Astrocyte of the cerebellum (primary cell): ENCODE measurements at regions not wholly inside any gene's neighbourhood (a gene's known extent, or its start where the extent isn't known, plus 50 kb on each side); places are given as distances from the start of the nearest gene placed in this dataset.
A peak's percentile ranks its signal among the peaks of the same experiment; 100 is the strongest.

ENCODE experiments used
- DNase-seq: peaks from one replicate; pipeline ENCODE4 v3.0.0-alpha.2; 2011; ENCODE audit warnings: low read depth
- H3K4me3 ChIP-seq: 2 replicates; pipeline ENCODE4 v1.5.1; 2011; ENCODE audit warnings: mild to moderate bottlenecking, low read depth, low read length, moderate library complexity
- in situ Hi-C: cut with HindIII; loops from 2 replicates; pipeline ENCODE4 v1.10.0; 2017; ENCODE audit warnings: low sequenced_read_pairs
- TF ChIP-seq, protein P1 (sequence below): IDR thresholded peaks from 2 replicates; pipeline ENCODE4 v1.5.1; 2012; ENCODE audit warnings: low read length, low read depth, moderate library complexity, mild to moderate bottlenecking; ENCODE audit errors: missing control alignments

DNA sequence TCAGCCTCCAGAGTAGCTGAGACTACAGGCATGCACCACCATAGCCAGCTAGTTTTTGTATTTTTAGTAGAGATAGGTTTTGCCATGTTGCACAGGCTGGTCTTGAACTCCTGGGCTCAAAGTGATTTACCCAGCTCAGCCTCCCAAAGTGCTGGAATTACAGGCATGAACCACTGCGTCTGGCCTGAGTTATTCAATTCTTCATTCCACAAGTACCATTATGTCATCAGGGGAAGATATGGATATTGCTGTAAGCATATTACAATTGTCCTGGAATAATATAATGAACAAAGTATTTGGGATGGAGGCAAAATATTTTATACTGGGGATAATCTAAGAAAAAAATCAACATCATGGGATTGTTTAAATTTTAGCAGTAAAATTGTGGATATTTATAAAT, 646.0 kb upstream of the SLITRK6 start:
- no peak for DNase-seq
- TF ChIP-seq, protein P1, sequence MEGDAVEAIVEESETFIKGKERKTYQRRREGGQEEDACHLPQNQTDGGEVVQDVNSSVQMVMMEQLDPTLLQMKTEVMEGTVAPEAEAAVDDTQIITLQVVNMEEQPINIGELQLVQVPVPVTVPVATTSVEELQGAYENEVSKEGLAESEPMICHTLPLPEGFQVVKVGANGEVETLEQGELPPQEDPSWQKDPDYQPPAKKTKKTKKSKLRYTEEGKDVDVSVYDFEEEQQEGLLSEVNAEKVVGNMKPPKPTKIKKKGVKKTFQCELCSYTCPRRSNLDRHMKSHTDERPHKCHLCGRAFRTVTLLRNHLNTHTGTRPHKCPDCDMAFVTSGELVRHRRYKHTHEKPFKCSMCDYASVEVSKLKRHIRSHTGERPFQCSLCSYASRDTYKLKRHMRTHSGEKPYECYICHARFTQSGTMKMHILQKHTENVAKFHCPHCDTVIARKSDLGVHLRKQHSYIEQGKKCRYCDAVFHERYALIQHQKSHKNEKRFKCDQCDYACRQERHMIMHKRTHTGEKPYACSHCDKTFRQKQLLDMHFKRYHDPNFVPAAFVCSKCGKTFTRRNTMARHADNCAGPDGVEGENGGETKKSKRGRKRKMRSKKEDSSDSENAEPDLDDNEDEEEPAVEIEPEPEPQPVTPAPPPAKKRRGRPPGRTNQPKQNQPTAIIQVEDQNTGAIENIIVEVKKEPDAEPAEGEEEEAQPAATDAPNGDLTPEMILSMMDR = no peak

DNA sequence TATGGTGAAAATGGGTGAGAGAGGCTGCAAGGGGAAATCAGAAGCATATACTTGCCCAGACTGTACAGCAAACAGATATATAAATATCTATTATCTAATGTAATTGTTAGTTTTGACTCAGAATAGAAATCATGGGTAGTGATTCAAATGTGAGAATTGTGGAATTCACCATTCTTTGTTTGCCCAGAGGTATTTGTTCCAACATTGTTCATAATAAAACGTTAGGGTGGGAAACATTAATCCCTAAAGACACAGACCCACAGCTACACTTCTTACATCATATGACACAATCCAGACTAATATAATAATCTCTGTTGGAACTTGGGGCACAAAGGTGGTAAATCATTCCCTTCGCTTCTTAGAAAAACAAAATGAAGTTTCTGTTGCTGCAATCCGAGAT, 646.5 kb upstream of the SLITRK6 start:
- in situ Hi-C loops = no loop called here
- no peak overlapping the region for H3K4me3 ChIP-seq
- TF ChIP-seq, protein P1 = no peak
- peak; percentile 11 for DNase-seq

More for the DNA sequence above, 646.0 kb upstream of the SLITRK6 start:
- in situ Hi-C loops = no loop called here
- no peak overlapping the region for H3K4me3 ChIP-seq

DNA sequence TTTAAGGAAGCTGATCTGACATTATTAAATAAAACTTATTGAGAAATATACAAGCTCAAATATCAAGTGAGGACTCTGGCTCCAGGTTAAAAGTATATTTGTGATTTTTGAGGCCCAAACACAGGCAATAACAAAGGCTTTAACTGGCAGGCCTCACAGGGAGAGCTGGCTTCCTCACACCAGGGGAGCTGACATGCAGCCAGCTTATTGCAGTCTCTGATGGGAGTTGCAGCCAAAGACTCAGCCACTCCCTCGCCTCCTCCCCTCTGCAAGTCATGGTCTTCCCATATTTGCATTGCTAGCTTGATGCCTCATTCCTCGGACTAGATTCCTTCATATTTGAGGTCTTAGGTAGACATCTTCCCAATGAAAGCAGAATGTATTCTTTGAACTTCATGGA, 647.1 kb upstream of the SLITRK6 start:
- in situ Hi-C loops = no loop called here
- no peak overlapping the region for H3K4me3 ChIP-seq
- TF ChIP-seq, protein P1 = no peak
- DNase-seq = peak; percentile 93

DNA sequence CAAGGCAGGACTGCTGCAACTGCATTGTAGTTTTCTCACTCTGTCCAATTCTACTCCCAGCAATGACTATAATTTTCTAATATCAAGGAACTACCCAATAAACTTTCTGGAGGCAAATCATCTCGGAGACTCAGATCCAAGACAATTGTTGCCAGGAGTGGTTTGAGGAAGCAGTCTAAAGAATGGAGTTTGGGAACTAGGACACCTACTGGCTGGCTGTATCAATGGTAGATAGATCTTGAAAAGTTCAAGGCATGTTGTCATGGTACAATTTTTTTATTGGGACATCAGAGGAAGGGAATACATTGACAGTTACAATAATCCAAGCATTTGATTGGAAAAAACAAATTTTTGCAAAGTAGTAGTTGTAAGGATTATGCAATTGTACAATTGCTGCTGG, 648.3 kb upstream of the SLITRK6 start:
- H3K4me3 ChIP-seq = no peak overlapping the region
- TF ChIP-seq, protein P1 = no peak
- DNase-seq = no peak
- in situ Hi-C loops = no loop called here

DNA sequence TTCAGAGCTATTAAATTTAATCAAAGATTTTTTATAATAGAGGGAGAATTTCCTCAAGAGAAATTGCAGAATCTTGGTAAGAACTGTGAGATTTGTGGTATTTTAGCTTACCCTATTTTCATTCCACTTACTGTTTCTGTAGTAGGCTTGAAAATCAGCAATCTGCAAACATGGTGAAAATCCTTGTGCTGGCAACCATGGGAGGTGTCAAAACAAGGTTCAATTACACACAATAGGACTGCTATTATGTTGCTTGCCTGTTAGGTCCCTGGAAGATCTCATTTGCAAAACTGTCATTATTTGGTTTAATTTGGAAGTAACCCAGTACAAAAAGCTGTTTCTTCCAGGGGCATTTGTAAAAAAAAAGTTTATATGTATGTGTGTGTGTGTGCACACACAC, 662.8 kb upstream of the SLITRK6 start:
- in situ Hi-C loops = loop anchor here (25.0 kb wide), 1 partner anchor 475 kb away; no protein-coding TSS in a partner anchor

DNA sequence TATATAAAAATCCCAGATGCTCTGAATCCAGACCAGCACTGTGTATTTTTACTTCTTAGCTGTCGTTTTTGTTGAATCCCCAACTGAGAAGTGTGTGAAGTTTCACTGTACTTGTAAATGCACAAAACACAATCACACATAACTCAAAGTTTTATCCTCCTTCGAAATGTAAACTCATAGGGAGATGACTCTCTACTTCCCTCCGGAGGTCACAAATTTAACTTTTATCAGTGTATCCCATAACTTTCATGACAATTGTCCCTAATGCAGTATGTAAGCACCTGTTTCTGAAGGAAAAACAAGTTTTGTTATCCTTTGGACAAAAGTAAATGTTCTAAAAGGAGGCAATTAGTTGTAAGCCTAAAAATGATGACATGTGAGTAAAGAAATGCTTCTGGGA, 665.0 kb upstream of the SLITRK6 start:
- TF ChIP-seq, protein P1 = peak; percentile 41
- no peak for DNase-seq
- in situ Hi-C loops = loop anchor here (25.0 kb wide), 1 partner anchor 477 kb away; no protein-coding TSS in a partner anchor
- H3K4me3 ChIP-seq = no peak overlapping the region

More for the DNA sequence above, 662.8 kb upstream of the SLITRK6 start:
- TF ChIP-seq, protein P1 = no peak
- H3K4me3 ChIP-seq = no peak overlapping the region
- DNase-seq = no peak
